OCI-M2 (cell line): ENCODE measurements at regions not wholly inside any gene's neighbourhood (a gene's known extent, or its start where the extent isn't known, plus 50 kb on each side); places are given as distances from the start of the nearest gene placed in this dataset.
"Not testable (repeated sequence)": the region's sequence is repeated elsewhere in the genome, so short reads cannot be mapped to it uniquely, and the experiment has no call there.

Experiments
- DNase-seq: peaks from one replicate; lab custom pipeline; 2025; ENCODE audit not compliant: unreplicated experiment; lab: John Stamatoyannopoulos, UW

DNA sequence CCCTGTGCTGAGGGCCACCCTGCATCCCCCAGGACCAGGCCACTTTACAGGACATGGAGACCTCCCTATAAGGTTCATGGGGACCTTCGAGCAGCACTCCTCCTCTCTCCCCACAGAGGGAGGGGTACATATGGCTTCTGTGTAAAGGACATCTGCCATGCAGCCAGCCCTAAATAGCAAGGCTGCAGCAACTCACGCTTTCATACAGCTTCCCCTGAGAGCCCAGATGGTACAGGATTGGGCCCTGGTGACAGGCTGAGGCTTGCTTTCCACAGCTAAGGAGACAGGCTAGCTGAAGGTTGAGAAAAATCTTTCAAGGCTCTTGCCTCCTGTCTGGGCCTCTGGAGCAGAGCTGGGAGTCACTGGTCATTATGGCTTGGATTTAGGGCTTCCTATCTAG is 147.0 kb upstream of the ZNF366 start:
- no peak for DNase-seq

DNA sequence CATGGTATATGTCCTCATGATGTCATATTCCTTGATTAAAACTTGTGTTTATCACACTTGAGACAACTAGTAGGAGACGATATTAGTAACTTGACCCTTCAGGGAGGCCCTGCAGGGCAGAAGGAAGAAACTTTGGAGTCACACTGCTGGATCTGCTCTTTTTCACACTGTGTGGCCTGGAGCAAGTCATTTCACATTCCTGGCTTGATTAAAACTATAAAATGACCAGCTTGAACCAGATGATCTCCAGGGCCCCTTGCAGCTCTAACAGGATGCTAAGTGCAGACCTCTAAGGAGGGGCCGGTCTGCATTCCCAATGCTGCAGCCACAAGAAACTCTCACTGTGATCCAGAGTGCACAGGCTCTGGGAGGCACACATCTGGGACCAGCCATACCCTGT is 146.4 kb upstream of the ZNF366 start:
- DNase-seq = no peak

DNA sequence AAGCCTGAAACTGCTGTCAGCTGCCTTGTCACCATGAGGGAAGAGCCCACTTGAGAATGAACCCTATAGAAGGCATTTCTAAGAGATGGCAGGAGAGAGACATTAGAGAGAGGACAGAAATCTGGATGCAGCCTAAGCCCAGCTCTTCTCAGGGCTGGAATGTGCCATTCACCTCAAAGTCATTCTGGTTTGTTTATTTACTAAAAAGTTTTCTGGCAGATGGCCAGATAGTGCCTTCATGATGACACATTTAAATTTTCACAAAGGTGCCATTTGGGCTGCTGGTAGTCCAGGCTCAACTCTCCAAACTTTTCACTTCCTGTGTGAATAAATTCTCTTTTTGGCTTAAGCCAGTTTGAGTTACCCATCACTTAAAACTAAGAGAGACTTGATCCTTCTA is 144.6 kb upstream of the ZNF366 start:
- DNase-seq = no peak

DNA sequence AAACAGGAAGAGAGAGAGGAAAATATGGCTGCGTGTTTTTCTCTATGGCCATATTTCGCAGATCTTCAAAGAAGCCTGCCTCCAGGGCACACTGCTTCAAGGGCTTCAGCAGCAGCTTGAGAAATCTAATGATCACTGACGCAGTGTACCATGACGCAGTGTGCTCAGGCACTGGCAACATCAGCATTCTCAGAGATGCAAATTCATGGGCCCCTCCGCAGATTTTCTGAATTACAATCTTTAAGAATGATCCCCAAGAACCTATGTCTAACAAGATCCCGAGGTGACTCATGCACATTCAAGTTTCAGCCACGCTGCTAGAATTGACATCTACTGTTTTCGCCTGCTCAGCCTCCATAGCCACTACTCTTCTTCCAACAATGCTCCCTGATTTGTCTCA is 143.9 kb upstream of the ZNF366 start:
- DNase-seq = no peak

DNA sequence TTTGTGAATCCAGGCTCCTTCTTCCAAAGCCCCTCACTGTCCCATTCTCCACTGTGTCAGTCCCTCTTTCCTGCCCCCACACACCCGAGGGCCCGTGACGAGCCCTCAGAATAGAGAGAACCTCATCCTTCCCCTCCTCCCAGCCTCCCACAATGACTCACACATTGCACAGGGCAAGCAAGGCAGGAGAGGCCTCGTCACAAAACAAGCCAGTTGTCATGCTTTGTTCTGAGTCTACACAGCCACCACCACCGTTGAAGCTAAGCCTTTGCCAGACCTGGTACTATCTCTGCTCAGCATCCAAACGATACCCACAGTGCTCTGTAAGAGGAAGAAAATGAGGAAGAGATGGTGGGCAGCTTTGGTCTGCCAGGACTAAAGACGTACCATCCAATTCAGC is 142.2 kb upstream of the ZNF366 start:
- DNase-seq = no peak

DNA sequence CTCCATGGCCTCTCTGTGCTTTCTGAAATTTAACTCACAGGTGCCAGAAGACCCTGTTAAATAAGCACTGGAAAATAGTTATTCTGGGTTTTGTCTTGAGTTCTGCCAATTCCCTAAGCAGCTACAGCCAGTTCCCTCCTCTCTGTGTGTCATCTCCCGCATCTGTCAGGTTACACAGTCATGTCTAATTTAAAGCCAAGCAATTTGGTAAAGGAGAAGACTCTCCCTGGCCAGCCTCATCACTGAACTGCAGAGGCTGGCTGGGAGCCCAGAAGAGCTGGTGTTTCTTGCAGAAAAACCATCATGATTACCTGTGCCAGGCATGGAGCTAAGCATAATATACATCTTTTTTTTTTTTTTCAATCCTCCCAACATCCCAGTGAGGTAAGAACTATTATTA is 141.3 kb upstream of the ZNF366 start:
- no peak for DNase-seq

DNA sequence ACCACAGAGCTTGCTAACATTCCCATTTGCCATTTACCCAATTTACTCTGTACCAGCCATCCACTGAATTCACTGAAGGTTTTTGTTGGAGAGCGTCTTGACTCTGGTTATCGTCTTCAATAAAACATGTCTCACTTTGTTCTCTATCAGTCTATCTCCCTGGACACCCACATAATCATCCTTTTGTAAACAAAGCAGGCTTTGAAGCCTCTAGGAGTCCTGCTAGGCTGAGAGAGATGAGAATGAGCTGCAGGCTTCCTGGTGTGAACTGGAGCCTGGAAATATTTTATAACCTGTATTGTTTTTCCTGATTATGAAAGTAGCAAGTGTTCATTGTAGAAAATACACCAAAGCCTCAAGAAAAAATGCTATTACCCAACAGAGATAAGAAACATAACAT is 140.6 kb upstream of the ZNF366 start:
- no peak for DNase-seq

DNA sequence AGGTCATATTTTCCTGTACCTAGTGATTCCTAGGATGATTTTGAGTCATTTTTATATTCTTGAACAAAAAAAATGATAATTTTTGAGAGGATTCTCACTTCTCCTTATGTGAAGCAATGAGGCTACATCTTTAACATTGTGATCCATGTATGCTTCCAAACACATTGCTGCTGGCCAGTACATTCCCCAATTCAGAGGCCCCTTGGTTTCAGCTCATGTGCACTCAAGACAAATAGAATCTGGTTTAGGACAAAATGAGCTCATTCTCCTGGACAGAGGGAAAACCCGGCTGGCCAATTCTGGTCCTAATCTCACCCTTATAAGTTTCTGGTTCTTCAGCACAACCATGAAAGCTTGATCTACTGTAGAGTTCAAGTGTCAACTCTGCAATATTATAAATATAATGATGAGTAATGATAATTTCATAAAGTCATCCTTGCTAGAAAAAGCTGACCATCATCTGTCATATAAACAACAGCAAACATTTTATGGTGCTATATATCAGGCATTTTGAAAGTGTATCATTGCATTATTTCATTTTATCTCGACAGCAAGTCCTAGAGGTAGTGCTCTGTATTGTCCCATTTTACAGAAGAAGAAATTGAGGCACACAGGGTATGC is 139.1 kb upstream of the ZNF366 start:
- no peak for DNase-seq

DNA sequence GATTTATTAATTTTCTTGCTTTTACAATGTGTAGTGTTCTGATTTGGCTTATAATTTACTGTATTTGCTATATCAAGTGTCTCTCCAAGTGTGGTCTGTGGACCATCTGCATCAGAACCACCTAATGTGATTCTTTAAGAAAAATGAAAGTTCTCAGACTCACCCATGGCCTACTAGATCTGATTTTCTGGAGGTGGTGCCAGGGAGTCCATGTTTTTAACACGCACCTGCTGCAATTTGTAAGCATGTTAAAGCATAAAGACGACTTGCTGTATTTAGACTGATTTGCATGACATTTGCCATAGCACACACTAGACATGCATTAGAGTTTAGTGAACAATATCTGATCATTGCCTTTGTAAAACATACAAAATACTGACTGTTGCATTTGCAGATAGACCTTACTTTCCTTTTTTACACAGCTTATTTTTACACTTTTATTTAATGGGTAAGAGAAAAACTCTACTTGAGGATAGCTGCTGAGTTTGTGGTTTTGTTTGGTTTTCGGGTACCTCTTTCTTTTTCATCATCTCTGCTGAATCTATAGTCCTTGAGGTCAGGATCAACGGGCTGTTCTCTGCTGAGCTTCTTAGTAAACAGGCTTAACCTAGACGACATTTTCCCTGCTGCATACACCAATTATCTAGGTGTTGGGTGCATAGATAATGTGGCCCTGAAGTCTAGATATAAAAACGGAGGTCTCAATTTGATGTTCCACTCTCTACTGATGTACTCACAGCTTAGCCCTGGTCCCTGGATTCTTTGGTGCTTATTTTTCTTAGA is 138.0 kb upstream of the ZNF366 start:
- no peak for DNase-seq

DNA sequence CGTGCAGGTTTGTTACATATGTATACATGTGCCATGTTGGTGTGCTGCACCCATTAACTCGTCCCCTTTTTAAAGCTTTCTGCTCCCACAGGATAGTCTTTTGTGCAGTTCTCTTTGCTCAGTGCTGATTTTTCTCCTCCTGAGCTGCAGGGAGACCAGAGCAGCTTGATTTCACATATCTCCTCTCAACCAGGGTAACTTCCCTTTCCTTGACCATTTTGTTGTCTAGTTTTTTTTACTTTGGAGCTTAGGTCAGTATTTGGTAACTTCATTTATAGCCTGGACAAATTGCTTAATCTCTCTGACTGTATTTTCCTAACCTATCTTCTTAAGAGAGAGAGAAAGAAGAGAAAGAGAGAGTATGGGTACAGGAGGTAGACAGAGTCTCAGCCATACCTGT is 137.1 kb upstream of the ZNF366 start:
- no peak for DNase-seq

DNA sequence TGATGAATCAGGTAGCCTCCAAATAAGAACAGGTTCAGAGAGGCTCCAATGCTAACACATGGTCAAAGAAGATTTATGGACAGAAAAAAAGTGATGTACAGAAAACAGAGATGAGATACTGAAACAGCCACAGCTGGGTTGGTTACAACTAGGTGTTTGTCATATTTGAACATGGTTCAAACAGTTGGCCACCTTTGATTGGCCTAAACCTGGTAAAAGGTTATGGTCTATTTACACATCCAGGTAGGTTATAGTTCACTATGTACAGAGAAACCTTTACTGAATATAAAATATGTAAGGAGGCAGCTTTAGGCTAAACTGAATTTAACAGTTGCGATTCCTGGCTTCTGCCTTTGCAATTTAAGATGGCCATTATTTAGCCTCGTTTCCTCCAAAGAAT is 134.0 kb upstream of the ZNF366 start:
- no peak for DNase-seq

DNA sequence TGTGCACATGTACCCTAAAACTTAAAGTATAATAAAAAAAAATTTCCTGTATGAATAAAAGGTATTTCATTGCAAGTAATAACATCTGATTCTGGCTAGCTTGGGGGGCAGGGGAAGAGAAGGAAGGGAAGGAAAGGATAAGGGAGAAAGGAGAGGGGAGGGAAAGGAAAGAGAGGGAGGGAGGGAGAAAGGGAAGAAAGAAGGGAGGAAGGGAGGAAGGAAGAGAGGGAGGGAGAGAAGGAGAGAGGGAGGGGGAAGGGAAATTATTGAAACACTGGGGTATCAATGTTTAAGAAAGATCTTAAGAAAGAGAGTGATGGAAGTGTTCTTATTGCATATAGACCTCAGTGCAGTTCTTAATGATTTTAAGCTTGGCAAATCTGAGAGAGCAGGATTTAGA is 129.8 kb upstream of the ZNF366 start:
- no peak for DNase-seq

DNA sequence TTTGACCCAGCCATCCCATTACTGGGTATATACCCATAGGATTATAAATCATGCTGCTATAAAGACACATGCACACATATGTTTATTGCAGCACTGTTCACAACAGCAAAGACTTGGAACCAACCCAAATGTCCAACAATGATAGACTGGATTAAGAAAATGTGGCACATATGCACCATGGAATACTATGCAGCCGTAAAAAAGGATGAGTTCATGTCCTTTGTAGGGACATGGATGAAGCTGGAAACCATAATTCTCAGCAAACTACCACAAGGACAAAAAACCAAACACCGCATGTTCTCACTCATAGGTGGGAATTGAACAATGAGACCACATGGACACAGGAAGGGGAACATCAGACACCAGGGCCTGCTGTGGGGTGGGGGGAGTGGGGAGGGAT is 129.4 kb upstream of the ZNF366 start:
- DNase-seq = not testable (repeated sequence)

DNA sequence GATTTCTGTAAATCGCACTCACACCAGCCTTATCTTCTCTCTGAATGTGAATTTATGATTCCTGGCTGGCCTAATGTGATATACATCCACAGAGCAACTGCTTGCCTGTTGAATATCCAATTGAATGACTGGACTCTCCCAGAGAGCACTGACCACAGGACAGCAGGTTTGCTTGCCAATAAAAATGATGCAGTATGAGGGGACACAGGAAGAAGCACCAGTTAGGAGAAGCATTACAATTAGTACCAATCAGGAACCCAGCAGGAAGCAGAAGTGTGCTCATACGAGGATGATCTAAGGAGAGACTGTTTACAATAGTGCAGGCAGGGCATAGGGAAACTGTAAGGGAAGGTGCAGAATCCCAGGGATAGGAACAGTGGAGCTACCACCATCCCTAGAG is 127.2 kb upstream of the ZNF366 start:
- no peak for DNase-seq

DNA sequence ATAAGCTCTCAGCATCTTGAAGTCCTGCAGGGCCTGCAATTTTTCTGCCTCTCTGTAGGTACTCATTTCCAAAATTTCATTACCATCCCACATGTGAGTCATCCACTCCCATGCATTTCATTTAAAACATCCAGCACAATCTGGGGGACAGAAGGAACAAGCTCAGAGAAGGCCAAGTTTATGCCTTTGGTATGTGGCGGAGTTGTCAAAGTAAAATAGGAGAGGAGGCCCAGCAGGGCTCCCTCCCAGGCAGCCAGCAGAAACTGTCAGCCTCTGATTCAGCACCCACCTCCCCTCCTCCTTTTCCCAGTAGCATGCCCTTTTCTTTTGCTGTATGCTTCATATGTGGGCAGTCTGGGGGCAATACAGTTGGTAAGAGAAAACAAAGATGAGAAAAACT is 126.4 kb upstream of the ZNF366 start:
- no peak for DNase-seq

DNA sequence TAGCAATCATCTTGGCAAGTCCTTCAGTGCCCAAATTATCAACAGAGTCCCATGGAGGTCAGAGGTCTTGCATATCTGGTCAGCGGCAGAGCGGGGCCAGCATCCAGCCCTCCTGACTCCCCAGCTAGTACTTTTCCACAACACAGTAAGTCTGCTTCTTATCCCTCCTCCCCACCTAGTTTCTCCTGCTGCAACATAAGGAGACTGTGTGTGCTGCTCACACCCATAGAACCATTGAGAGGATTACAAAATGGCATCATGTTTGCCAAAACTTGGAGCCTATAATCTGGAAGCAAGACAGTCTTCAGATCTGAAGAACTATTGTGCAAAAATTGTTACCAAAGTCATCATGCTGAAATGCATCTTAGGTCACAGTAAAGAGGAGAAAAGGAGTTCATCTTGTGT is 125.8 kb upstream of the ZNF366 start:
- DNase-seq = no peak

DNA sequence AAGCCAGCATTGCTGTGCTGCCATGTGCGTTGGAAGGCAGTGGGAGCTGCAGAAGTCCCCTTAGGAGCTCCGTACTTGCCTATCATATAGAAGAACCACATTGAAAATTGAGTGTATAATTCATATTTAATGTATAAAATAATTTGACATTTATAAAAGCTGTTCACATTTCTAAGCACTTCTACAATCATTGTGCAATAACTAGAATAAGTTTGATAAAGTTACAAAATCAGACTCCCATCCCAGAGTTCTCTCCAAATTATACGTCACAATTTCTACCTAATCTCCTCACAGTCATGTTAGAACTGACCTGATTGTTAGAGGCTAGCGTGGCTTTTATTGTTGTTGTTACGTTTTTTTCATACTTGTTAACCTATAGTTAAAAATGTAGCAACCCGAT is 123.5 kb upstream of the ZNF366 start:
- no peak for DNase-seq

DNA sequence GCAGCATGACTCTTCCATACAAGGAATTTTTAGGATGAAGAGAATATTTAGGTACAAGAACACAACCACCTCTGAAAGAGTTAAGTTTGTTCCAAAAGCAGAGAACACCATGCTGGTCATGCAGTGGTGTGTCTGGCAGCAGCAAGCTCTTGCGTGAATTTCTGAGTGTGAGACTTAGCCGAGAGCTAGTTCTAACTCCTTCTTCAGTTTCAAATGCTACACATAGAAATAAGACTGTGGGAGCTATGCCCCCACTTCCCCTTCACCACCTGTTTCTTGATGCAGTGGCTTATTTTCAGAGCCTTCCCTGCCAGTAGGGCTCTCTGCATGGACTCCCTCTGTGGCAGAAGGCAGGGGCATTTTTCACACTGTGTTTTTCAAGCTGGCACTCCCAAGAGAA is 122.9 kb upstream of the ZNF366 start:
- DNase-seq = no peak

DNA sequence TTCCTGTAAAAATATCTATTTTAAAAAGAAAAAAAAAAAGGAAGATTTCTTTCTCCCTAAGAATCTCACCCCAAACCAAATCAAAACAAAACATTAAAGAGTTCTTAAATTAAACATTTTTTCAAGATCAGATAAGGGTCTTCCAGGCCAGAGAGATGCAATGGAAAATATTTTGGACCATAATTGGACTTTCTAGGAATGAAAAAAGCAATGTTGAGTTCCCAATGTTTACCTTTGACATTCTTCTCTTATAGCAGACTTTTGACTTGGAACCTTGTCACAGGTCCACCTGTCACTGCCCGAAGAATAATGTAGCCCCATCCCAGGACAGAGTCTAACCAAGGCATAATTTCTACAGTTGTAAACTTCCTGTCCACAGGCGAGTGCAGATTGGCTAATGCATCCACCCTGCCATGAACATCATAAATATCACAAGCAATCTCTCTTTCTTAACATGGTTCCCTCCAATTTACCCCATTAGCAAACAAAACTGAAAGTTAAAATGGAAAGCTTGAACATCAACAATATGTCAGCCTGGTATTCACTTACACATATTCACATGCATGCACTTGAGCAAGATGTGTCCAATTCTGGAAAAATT is 121.7 kb upstream of the ZNF366 start:
- DNase-seq = no peak

DNA sequence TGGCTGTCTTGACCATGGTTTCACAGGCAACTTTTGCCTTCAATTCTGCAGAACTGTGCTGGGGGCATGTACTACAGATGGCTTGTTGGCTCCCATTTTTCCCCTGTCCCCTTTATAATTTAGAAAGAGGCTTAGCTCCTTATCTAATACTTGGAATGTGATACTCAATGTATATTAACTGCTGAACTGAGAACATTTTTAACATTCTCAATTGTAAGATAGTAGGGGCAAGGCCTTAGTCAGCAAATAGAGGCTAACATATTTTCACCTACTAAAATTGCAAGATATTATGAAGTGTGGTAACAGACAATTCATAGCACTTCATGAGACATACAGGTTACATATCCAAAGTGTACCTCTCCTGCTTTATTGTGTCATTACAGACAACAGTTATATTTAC is 118.1 kb upstream of the ZNF366 start:
- no peak for DNase-seq

DNA sequence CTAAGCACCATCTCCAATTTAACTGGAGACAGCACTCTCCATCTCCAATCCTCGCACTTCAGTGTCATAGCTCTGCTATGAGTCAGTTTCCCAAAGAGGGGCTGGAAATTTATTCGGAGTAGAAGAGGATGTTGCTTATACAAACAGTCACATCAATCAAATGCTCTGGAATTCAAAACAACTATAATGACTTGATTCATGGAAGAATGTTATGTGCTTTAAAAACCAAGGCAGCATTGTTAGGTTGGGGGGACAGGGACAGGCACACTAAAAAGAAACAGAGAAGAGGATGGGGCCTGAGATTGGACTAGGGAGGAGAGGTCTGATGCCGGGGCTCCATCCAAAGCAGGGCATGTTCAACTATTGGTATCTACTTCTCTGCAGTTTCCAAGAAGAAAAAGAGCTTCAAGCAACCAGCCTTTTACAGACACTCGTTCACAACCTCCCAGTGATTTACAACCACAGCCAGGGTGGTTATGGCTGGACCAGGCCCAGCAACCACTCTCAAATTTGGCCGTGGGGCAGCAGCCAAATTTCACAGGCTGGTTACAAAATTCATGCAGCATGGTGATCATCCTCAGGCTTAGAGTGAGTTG is 117.5 kb upstream of the ZNF366 start:
- DNase-seq = no peak

DNA sequence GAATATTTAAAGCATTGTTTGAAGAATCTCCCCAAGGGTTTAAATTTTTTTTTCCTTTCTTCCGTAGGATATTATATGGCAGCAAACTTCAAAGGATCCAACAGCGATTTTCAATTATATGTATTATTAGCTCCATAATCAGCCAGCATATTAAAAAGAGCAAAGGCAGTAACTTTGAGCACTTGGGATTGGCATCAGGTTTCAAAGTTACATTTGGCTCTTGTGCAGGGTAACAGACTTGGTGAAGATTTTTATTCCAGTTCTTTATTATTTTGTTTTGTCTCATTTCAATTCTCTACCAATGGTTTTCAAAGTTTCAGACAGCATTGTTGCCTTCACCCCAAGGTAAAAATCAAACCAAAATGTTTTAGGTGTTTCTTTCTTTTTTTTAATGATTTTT is 116.7 kb upstream of the ZNF366 start:
- DNase-seq = no peak
